Pancreas (tissue), 10 donors: ENCODE measurements at regions not wholly inside any gene's neighbourhood (a gene's known extent, or its start where the extent isn't known, plus 50 kb on each side); places are given as distances from the start of the nearest gene placed in this dataset.

ENCODE experiments used
- ATAC-seq, 4 donors: fragments of 200-7000 bp; cut with Tn5 transposase; one replicate each; pipeline versions ENCODE4 v1.8.0 to v1.9.1; 2020; ENCODE audit warnings: mild to moderate bottlenecking in 4 of 4, moderate library complexity in 4 of 4
- DNase-seq, 6 donors: peaks; one replicate each; pipeline ENCODE4 v3.0.0-alpha.2; 2020
- FAIRE-seq: peaks from 2 replicates; lab custom pipeline; 2012; peaks lifted over from hg19 to GRCh38; lab: Jason Lieb, UNC
- H3K27ac ChIP-seq, 4 donors: fragments of 200-600 bp; sonication (generic); 1 replicate in 3 of 4; 2 replicates in 1 of 4; pipeline versions ENCODE4 v1.5.0 to v1.8.0; 2020
- H3K27me3 ChIP-seq, 4 donors: fragments of 200-600 bp; one replicate each; pipeline ENCODE4 v1.8.0; 2021
- H3K36me3 ChIP-seq, 3 donors: fragments of 200-600 bp; sonication (generic) in 1 of 3; one replicate each; pipeline versions ENCODE4 v1.5.0 to v1.8.0; 2020 to 2021
- H3K4me1 ChIP-seq, 3 donors: fragments of 200-600 bp; one replicate each; pipeline ENCODE4 v1.8.0; 2021
- H3K4me3 ChIP-seq, 4 donors: fragments of 200-600 bp; sonication (generic) in 2 of 4; one replicate each; pipeline versions ENCODE4 v1.5.0 to v1.8.0; 2020 to 2021
- H3K9me3 ChIP-seq, 4 donors: fragments of 200-600 bp; one replicate each; pipeline ENCODE4 v1.8.0; 2021
- WGBS, 2 donors: extraction: QIAGEN DNeasy Blood & Tissue Kit; methylation state at CpG; one replicate each; pipeline ENCODE4 v1.1.7; 2013; 5-methylcytosine and 5-hydroxymethylcytosine counted together
- intact Hi-C, 3 donors: fragments of 100-400 bp; cut with DNase I; formaldehyde crosslinking; loops; one replicate each; pipeline versions ENCODE4 v1.11.1 to v1.14.2; 2022
- TF ChIP-seq, protein P1 (sequence below), 4 donors: fragments of 200-600 bp; sonication (generic) in 3 of 4; IDR thresholded peaks; one replicate each; pipeline versions ENCODE4 v1.5.0 to v1.8.0; 2021; ENCODE audit warnings: antibody characterized with exemption in 4 of 4
- donor health status: healthy with polysubstance abuse.
- donor health status: DM: no; HTN: no; CAD: no; lungs with moderate emphysema.
- donor health status: DM: no; HTN: no; CAD: no.
- donor health status: control.
- donor health status: control.
- donor health status: Bipolar disorder and iron deficiency.
- donor health status: DM: yes; HTN: yes; CAD: no.
- donor health status: DM: no; HTN: no; CAD: no.
- donor health status: DM: no; HTN: no; CAD: no.
- donor health status: DM: yes; HTN: yes; CAD: no.

DNA sequence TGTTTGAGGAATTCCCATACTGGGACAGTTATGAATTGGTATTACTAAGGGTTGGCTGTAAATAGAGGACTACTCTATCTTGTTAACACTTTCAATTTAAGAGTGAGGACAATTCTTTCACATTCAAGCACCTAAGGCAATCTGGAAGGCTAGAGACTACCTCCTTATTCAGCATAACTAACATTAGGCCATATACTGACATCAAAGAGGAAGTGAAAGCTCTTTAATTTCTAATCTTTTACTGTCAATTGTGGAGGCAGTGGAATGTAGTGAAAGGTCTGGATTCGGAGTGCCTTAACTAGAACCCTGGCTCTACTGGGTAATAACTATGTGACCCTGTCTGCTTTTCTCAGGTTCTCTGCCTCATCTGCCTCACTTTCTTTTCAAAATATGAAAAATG, 134.0 kb downstream of the UFM1 start:
- Histone ChIP-seq H3K27me3 (no peaks in the 10 kb centered on the region), H3K4me3 (no peak overlapping the region), H3K27ac (no peak overlapping the region), H3K4me1 (no peaks in the 10 kb centered on the region), H3K9me3 (no peaks in the 10 kb centered on the region), H3K36me3 (no peaks in the 10 kb centered on the region)
- 59 to 72% methylated on average over 1 of the region's 1 CpG for WGBS, 2 donors
- ATAC-seq (no peak), DNase-seq (no peak), FAIRE-seq (no peak)
- TF ChIP-seq, protein P1, sequence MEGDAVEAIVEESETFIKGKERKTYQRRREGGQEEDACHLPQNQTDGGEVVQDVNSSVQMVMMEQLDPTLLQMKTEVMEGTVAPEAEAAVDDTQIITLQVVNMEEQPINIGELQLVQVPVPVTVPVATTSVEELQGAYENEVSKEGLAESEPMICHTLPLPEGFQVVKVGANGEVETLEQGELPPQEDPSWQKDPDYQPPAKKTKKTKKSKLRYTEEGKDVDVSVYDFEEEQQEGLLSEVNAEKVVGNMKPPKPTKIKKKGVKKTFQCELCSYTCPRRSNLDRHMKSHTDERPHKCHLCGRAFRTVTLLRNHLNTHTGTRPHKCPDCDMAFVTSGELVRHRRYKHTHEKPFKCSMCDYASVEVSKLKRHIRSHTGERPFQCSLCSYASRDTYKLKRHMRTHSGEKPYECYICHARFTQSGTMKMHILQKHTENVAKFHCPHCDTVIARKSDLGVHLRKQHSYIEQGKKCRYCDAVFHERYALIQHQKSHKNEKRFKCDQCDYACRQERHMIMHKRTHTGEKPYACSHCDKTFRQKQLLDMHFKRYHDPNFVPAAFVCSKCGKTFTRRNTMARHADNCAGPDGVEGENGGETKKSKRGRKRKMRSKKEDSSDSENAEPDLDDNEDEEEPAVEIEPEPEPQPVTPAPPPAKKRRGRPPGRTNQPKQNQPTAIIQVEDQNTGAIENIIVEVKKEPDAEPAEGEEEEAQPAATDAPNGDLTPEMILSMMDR (IDR thresholded peaks at IDR 0.05) = no peak
- intact Hi-C loops = no loop called here

GRCh38 chr13:38490657-38491056, 141.0 kb downstream of the UFM1 start:
- TF ChIP-seq, protein P1 (IDR thresholded peaks at IDR 0.05) = no peak
- Histone ChIP-seq H3K9me3 (no peaks in the 10 kb centered on the region), H3K27me3 (no peaks in the 10 kb centered on the region), H3K27ac (no peak overlapping the region), H3K36me3 (no peaks in the 10 kb centered on the region), H3K4me3 (no peak overlapping the region), H3K4me1 (no peaks in the 10 kb centered on the region)
- WGBS, 2 donors = 56 to 61% methylated on average over 3 of the region's 3 CpGs
- DNase-seq (no peak), FAIRE-seq (no peak), ATAC-seq (no peak)
- intact Hi-C loops = no loop called here

GRCh38 chr13:38494445-38494844, 144.8 kb downstream of the UFM1 start:
- Histone ChIP-seq H3K27ac (no peak overlapping the region), H3K27me3 (no peaks in the 10 kb centered on the region), H3K9me3 (no peaks in the 10 kb centered on the region), H3K4me1 (no peaks in the 10 kb centered on the region), H3K4me3 (no peak overlapping the region), H3K36me3 (no peaks in the 10 kb centered on the region)
- WGBS, 2 donors = 57 to 75% methylated on average over 2 of the region's 2 CpGs
- intact Hi-C loops = no loop called here
- TF ChIP-seq, protein P1 (IDR thresholded peaks at IDR 0.05) = no peak
- no peak for ATAC-seq
- no peak for FAIRE-seq
- no peak for DNase-seq

DNA sequence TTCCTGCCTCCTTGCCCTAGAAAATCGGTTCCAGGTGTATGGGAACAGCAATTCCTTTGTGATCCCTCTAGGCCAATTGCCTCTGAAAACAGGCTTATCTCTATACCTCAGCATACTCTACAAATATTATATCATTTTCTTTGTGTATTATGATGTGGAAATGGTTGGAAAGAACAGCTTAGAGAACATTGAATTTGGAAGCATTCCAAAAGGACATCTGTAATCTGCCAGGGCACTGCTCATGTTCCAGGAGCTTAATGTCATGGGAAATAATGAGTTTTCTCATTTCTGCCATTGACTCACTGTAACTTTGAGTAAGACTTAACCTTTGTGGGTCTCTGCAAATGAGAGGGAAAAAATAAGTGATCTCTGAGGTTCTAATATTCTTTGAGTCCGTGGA, 147.3 kb downstream of the UFM1 start:
- H3K4me1 ChIP-seq = no peaks in the 10 kb centered on the region
- WGBS, 2 donors = 40 to 43% methylated on average over 2 of the region's 2 CpGs
- TF ChIP-seq, protein P1 (IDR thresholded peaks at IDR 0.05) = no peak
- intact Hi-C loops = no loop called here
- DNase-seq (no peak), ATAC-seq (peak in 2 of 4 donors; percentile 48 to 57), FAIRE-seq (no peak)
- no peaks in the 10 kb centered on the region for H3K27me3 ChIP-seq
- H3K27ac ChIP-seq = no peak overlapping the region
- no peaks in the 10 kb centered on the region for H3K9me3 ChIP-seq
- H3K36me3 ChIP-seq = no peaks in the 10 kb centered on the region
- no peak overlapping the region for H3K4me3 ChIP-seq

- ATAC-seq (no peak), DNase-seq (no peak), FAIRE-seq (no peak)
- H3K27me3 ChIP-seq = no peaks in the 10 kb centered on the region
- no peaks in the 10 kb centered on the region for H3K4me1 ChIP-seq
- TF ChIP-seq, protein P1 (IDR thresholded peaks at IDR 0.05) = no peak
- no peak overlapping the region for H3K4me3 ChIP-seq
- H3K9me3 ChIP-seq = no peaks in the 10 kb centered on the region
- 89 to 97% methylated on average over 5 of the region's 5 CpGs for WGBS, 2 donors
- intact Hi-C loops = no loop called here
- H3K27ac ChIP-seq = no peak overlapping the region
- no peaks in the 10 kb centered on the region for H3K36me3 ChIP-seq
Measured at GRCh38 chr13:38498271-38498670, 148.6 kb downstream of the UFM1 start.
